HG03575 (cell line): ENCODE measurements at regions not wholly inside any gene's neighbourhood (a gene's known extent, or its start where the extent isn't known, plus 50 kb on each side); places are given as distances from the start of the nearest gene placed in this dataset.
"Not testable (repeated sequence)": the region's sequence is repeated elsewhere in the genome, so short reads cannot be mapped to it uniquely, and the experiment has no call there.

Source experiments
- ATAC-seq: cut with Tn5 transposase; IDR thresholded peaks from one replicate; pipeline ENCODE4 v1.9.1; 2021; ENCODE audit not compliant: unreplicated experiment, insufficient number of reproducible peaks, low FRiP score; ENCODE audit errors: extremely low read depth

GRCh38 chr2:184372484-184372883 is 225.8 kb upstream of the ZNF804A start:
- ATAC-seq: no peak

DNA sequence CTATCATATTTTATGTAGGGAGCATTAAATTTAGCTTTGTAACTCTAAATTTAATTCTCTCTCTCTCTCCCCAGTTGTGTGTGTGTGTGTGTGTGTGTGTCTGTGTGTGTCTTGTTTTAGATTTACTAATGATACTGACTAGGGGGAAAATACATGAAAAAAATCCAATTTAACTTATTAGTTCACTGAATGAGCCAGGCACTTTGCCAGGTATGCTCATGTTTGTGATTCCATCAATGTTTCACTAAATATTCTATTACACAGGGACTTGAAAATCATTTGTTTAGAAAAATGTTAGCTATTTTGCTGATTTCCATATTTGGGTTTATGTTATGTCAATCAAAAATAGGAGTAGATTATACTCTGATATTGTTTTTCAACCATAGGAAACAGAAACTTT is 203.7 kb upstream of the ZNF804A start:
- ATAC-seq: no peak

DNA sequence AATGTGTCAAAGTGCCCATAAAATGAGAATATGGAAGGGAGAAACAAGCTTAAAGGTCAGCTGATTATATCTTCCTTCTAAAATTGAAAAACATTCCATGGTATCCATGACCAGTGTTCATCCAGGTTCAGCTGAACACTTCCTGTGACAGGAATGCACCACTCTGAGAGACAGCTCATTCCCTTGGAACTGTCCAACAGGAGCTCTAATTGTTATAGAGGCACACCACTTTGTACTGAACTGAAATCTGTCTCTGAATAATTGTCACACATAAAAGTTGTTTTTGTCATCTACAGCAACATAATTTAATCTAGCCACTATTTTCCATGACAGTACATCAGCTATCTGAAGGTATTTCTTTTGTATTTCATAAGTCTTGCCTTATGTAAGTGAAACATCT is 195.9 kb upstream of the ZNF804A start:
- ATAC-seq: no peak

DNA sequence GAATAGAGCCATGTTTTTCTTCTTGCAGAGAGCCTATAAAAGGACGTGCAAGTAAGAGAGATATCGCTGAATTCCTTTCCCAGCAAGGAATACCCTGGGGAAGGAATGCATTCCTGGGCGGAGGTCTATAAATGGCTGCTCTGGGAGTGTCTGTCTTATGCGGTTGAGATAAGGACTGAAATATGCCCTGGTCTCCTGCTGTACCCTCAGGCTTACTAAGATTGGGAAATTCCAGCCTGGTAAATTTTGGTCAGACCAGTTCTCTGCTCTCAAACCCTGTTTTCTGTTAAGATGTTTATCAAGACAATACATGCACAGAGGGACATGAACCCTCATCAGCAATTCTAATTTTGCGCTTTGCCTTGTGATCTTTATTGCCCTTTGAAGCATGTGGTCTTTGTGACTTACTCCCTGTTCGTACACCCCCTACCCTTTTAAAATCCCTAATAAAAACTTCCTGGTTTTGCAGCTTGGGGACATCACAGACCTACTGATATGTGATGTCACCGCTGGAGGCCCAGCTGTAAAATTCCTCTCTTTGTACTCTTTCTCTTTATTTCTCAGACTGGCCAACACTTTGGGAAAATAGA is 191.2 kb upstream of the ZNF804A start:
- not testable (repeated sequence) for ATAC-seq

DNA sequence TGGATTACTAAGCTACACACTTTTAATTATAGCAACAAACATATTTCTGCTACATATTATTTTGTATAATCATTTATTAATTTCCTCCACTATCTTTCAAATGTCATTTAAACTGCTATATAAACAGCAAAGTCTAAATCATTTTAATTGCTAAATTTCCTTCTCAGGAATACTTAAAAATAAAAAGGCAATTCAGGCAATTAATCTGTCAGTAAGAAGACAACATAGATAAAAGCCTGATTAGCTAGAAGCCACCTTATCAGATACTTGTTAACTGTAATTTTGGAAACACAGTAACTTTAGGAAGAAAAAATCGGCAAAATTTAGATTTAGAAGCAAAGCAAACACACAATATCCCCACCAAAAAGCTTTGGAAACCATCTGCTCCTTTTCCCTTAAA is 188.2 kb upstream of the ZNF804A start:
- no peak for ATAC-seq

DNA sequence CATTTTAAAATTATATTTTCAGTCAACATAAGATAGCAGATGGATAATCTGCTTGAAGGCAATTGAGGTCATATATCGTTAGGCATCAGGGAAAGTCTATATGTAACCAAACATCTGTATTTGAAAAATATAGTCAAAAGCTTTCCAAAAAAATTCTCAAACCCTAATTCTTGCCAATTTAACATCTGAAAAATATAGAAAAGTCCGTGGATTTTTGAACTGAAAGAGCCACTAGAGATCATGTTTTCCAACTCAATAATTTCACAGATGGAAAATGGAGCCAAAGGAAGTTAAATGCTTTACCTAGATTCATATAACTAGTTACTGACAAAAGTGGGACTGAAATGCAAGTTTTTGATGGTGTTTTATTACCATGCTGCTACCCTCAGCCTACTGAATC is 185.1 kb upstream of the ZNF804A start:
- no peak for ATAC-seq

DNA sequence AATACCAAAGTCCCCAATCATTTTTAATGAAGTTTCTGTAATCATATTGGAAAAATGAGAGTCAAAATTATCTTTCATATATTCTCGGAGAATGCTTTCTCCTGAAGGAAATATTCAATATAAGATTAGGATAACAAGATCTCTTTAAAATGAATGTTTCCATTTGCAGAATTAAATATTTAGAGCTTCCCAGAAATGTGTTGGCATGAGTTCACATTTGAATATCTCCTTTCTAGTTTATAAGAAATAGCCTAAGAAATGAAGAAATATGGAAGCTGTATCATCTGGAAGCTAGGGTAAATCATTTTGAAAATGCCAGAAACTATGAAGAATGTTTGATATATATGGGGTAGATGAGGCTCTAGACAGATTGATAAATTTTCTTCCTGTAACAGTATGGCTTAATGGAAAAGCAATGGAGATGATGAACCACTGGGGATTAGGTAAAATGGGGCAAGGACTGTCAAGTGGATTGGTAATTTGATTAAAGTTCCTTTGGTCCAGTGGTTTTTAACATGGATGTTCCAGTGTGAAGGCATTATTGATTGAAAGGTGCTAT is 184.6 kb upstream of the ZNF804A start:
- ATAC-seq: no peak

GRCh38 chr2:184416146-184416913 is 182.0 kb upstream of the ZNF804A start:
- ATAC-seq: no peak

- no peak for ATAC-seq
Measured at GRCh38 chr2:184419744-184420143, 178.6 kb upstream of the ZNF804A start.

DNA sequence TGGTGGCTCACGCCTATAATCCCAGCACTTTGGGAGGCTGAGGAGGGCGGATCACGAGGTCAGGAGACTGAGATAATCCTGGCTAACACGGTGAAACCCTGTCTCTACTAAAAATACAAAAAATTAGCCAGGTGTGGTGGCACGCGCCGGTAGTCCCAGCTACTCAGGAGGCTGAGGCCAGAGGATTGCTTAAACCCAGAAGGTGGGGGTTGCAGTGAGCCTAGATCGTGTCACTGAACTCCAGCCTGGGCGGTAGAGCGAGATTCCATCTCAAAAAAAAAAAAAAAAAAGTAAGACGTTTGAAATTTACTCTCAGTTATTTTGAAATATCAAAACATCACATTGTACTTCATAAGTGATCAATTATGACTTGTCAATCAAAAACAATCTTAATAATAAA is 176.9 kb upstream of the ZNF804A start:
- ATAC-seq: not testable (repeated sequence)

GRCh38 chr2:184425083-184425482 is 173.2 kb upstream of the ZNF804A start:
- no peak for ATAC-seq

GRCh38 chr2:184444217-184444616 is 154.1 kb upstream of the ZNF804A start:
- ATAC-seq: peak; percentile 98

DNA sequence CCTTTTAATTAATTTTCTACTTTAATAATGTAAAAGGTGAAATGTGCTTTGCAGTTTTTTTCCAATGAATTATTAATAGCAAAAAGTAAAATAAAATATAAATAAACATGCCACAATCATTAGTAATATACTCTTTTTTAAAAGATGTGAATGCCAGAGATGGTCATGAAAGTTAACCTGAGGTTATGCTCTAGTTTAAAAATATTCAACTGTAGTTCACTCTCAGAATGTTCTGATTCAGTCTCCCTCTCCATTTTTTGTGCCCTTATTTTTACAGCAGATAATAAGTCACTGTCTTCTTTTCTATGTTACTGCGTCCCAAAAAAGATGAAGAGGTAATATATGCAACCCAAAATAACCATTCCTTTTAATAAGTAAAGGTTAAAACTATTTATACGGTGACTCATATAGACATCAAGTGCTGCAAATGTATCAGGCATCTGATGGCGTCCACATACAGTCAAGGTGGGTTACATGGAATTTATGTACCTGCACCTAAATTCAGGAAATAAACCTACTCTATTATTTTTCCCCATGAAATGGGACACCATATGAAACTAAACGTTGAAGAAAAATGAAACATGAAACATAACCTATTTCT is 153.6 kb upstream of the ZNF804A start:
- no peak for ATAC-seq

GRCh38 chr2:184449760-184450159 is 148.6 kb upstream of the ZNF804A start:
- no peak for ATAC-seq

GRCh38 chr2:184452907-184453306 is 145.4 kb upstream of the ZNF804A start:
- no peak for ATAC-seq

DNA sequence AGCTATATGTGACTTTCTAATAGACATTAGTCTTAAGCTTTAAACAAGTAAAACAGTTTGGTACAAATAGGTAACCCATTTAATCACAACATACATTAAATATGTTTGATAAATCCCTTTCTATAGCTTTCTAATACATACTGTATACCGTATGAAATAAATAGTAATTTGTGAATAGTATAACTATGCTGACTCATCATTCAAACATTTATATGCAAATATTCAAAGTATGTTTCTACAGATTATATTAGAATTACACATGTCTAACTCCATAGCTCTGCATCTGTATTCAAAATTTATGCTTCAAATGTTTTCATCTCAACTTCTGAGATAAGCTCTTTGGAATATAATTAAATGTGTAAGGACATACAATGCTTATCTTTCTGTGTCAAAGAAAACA is 142.7 kb upstream of the ZNF804A start:
- no peak for ATAC-seq

DNA sequence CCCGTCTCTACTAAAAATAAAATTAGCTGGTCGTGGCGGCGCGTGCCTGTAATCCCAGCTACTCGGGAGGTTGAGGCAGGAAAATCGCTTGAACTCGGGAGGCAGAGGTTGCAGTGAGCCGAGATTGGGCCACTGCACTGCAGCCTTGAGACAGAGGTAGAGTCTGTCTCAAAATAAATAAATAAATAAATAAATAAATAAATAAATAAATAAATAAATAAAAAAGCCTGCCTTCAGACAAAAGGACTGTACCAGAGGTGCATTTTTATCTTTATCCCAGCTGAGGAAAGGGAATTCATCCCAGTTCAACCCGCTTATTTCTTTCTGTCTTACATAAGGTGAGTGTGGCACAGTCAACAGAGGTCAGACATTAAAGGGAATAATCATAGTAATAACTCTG is 141.6 kb upstream of the ZNF804A start:
- ATAC-seq: not testable (repeated sequence)

- no peak for ATAC-seq
Measured at GRCh38 chr2:184463102-184463865, 135.0 kb upstream of the ZNF804A start.

- no peak for ATAC-seq
Measured at GRCh38 chr2:184463866-184464248, 134.5 kb upstream of the ZNF804A start.
